PC-3 (cell line): ENCODE measurements at regions not wholly inside any gene's neighbourhood (a gene's known extent, or its start where the extent isn't known, plus 50 kb on each side); places are given as distances from the start of the nearest gene placed in this dataset.

Source experiments
- EZH2 ChIP-seq: fragments of 300-600 bp; sonication (generic); IDR thresholded peaks from one replicate; pipeline ENCODE4 v1.6.1; 2017; ENCODE audit warnings: antibody characterized with exemption, mild to moderate bottlenecking, low read length; ENCODE audit not compliant: unreplicated experiment
- TF ChIP-seq, protein P1 (sequence below): fragments of 300-600 bp; sonication (generic); conservative IDR thresholded peaks from 2 replicates; pipeline ENCODE4 v1.5.1; 2017; ENCODE audit warnings: antibody characterized with exemption, low read depth, mild to moderate bottlenecking, low read length

DNA sequence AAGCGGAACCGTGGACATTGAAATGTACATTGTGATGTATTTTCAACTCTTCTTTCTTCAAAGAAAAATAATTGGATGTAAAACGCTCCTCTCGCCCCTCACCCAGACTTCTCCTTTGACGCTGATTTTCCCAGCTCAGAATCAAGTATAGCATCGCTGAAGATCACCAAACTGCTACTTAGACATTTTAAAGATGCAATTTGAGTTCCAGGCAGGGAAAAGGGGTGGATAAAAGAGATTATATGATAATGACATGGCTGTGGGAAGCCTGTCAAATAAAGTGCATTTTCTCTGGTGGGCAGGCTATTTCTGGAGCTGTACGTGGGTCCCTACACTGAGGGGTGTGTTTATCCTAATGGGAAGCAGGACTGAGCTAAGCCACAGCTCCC, 240.4 kb downstream of the CDC5L start:
- TF ChIP-seq, protein P1, sequence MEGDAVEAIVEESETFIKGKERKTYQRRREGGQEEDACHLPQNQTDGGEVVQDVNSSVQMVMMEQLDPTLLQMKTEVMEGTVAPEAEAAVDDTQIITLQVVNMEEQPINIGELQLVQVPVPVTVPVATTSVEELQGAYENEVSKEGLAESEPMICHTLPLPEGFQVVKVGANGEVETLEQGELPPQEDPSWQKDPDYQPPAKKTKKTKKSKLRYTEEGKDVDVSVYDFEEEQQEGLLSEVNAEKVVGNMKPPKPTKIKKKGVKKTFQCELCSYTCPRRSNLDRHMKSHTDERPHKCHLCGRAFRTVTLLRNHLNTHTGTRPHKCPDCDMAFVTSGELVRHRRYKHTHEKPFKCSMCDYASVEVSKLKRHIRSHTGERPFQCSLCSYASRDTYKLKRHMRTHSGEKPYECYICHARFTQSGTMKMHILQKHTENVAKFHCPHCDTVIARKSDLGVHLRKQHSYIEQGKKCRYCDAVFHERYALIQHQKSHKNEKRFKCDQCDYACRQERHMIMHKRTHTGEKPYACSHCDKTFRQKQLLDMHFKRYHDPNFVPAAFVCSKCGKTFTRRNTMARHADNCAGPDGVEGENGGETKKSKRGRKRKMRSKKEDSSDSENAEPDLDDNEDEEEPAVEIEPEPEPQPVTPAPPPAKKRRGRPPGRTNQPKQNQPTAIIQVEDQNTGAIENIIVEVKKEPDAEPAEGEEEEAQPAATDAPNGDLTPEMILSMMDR, result 0 out of 2 replicates have a peak, but pooled peaks have one; percentile 1
- no peak for TF ChIP-seq EZH2
